ENCODE measurements at regions not wholly inside any gene's neighbourhood (a gene's known extent, or its start where the extent isn't known, plus 50 kb on each side); places are given as distances from the start of the nearest gene placed in this dataset.
"Not testable (repeated sequence)": the region's sequence is repeated elsewhere in the genome, so short reads cannot be mapped to it uniquely, and the experiment has no call there.

DNA sequence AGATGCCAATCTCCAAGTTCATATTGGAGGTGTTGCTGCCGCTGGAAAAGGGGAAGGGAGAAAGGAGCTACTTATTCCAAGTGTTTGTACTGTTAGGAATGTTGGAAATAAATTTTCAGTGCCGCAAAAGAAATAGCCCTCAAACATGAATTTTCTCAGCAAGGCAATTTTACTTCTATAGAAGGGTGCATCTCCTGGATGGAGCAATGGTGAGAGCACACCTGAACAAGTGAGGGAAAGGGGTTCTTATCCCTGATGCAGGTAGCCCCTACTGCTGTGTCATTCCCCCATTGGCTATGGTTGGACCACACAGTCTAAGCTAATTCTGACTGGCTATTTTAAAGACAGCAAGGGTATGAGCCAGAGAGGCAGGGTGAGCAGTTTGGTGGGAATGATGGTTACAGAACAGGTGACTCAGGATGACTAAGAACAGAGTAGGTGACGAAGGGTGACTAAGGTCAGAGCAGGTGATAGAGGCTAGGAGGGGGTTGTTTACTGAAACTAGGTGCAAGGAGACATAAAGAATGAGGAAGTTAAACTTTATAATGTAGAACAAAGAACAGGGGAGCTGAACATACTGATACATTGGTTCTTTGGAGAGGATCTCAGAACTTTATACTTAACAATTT is 503.5 kb downstream of the EDEM1 start:
- Histone ChIP-seq H3K27me3 (ENCODE audit: insufficient read depth, low read depth, severe bottlenecking) (peaks cover 26% of the 10 kb centered on the region), H3K36me3 (no peaks in the 10 kb centered on the region), H3K4me3 (ENCODE audit: low read depth, low read length) (no peak overlapping the region), H3K9me3 (ENCODE audit: severe bottlenecking) (no peaks in the 10 kb centered on the region), H3K27ac (no peak overlapping the region)
- TF ChIP-seq, protein P1, sequence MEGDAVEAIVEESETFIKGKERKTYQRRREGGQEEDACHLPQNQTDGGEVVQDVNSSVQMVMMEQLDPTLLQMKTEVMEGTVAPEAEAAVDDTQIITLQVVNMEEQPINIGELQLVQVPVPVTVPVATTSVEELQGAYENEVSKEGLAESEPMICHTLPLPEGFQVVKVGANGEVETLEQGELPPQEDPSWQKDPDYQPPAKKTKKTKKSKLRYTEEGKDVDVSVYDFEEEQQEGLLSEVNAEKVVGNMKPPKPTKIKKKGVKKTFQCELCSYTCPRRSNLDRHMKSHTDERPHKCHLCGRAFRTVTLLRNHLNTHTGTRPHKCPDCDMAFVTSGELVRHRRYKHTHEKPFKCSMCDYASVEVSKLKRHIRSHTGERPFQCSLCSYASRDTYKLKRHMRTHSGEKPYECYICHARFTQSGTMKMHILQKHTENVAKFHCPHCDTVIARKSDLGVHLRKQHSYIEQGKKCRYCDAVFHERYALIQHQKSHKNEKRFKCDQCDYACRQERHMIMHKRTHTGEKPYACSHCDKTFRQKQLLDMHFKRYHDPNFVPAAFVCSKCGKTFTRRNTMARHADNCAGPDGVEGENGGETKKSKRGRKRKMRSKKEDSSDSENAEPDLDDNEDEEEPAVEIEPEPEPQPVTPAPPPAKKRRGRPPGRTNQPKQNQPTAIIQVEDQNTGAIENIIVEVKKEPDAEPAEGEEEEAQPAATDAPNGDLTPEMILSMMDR (IDR thresholded peaks at IDR 0.05; ENCODE audit: low read depth, low read length), result no peak
- no peak for DNase-seq

DNA sequence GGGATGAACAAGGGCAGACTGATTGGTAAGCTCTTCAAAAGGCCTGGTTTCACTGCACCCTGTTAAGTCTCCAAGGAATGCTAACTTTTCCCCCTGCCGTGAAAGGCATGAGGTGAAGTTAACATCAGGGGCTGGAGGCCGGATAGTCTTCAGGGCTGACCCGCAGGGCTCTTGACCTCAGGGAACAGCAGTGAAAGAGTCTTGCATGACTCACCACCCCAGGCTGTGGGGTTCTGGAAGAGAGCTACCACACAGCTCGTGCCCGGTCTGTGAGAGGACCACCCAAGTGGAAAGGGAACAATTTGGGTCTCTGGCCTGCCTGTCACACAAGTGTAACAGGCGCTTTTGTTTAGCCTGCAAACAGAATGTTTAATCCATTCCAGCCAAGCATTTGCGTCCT is 504.9 kb downstream of the EDEM1 start:
- no peak overlapping the region for H3K27ac ChIP-seq
- H3K36me3 ChIP-seq, result no peaks in the 10 kb centered on the region
- no peaks in the 10 kb centered on the region for H3K9me3 ChIP-seq (ENCODE audit: severe bottlenecking)
- TF ChIP-seq, protein P1 (IDR thresholded peaks at IDR 0.05; ENCODE audit: low read depth, low read length), result no peak
- no peak for DNase-seq
- peaks cover 21% of the 10 kb centered on the region for H3K27me3 ChIP-seq (ENCODE audit: insufficient read depth, low read depth, severe bottlenecking)
- no peak overlapping the region for H3K4me3 ChIP-seq (ENCODE audit: low read depth, low read length)

DNA sequence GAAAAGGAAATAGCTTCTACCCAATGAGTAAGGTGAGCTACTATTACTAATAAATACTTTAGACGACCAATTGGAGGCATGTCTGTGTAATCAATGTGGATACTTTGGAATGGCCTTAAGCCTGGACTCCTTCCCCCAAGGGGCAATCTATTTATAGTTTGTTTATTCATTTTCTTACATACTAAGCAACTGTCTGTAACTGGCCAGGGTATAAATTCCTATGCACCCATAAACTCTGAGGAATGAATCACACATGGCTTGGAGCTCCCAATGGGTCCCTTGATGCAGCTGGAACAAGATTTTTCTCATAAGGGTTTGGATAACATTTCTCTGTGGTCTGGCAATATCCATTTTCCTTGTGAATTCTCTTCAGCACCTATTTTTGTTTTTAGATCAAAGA is 506.8 kb downstream of the EDEM1 start:
- DNase-seq, result no peak
- no peaks in the 10 kb centered on the region for H3K9me3 ChIP-seq (ENCODE audit: severe bottlenecking)
- H3K27me3 ChIP-seq (ENCODE audit: insufficient read depth, low read depth, severe bottlenecking), result peaks cover 18% of the 10 kb centered on the region
- H3K4me3 ChIP-seq (ENCODE audit: low read depth, low read length), result no peak overlapping the region
- no peaks in the 10 kb centered on the region for H3K36me3 ChIP-seq
- no peak overlapping the region for H3K27ac ChIP-seq
- TF ChIP-seq, protein P1 (IDR thresholded peaks at IDR 0.05; ENCODE audit: low read depth, low read length), result no peak

DNA sequence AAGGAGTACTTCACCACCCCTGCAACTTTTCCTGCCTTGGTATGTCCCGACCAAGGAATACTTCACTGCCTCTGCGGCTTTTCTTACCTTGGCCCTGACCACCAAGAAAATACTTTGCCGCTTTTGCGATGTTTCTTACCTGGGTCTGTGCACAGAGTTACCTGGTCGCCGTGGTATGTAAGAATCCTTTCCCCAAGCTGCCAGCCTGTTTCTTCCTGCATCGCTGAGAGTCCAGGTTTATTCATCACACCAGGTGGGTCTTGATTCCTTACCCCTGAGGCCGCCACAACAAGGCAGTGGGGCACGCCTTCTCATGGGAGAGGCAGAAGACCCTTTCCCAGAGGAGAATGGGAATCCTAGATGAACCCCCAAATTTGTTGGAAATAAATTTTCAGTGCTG is 511.3 kb downstream of the EDEM1 start:
- no peak for DNase-seq
- no peaks in the 10 kb centered on the region for H3K36me3 ChIP-seq
- H3K27ac ChIP-seq, result no peak overlapping the region
- TF ChIP-seq, protein P1 (IDR thresholded peaks at IDR 0.05; ENCODE audit: low read depth, low read length), result no peak
- no peak overlapping the region for H3K4me3 ChIP-seq (ENCODE audit: low read depth, low read length)
- H3K9me3 ChIP-seq (ENCODE audit: severe bottlenecking), result no peaks in the 10 kb centered on the region
- peaks cover 27% of the 10 kb centered on the region for H3K27me3 ChIP-seq (ENCODE audit: insufficient read depth, low read depth, severe bottlenecking)

DNA sequence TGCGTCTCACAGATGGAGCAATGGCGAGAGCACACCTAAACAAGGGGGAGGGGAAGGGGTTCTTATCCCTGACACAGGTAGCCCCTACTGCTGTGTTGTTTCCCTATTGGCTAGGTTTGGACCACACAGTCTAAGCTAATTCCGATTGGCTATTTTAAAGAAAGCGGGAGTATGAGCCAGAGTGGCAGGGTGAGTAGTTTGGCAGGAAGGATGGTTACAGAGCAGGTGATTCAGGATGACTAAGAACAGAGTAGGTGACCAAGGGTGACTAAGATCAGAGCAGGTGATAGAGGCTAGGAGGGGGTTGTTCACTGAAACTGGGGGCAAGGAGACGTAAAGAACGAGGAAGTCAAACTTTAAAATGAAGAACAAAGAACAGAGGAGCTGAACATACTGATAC is 511.8 kb downstream of the EDEM1 start:
- H3K27ac ChIP-seq, result no peak overlapping the region
- H3K27me3 ChIP-seq (ENCODE audit: insufficient read depth, low read depth, severe bottlenecking), result peaks cover 27% of the 10 kb centered on the region
- H3K4me3 ChIP-seq (ENCODE audit: low read depth, low read length), result no peak overlapping the region
- TF ChIP-seq, protein P1 (IDR thresholded peaks at IDR 0.05; ENCODE audit: low read depth, low read length), result no peak
- H3K36me3 ChIP-seq, result no peaks in the 10 kb centered on the region
- H3K9me3 ChIP-seq (ENCODE audit: severe bottlenecking), result no peaks in the 10 kb centered on the region
- no peak for DNase-seq

DNA sequence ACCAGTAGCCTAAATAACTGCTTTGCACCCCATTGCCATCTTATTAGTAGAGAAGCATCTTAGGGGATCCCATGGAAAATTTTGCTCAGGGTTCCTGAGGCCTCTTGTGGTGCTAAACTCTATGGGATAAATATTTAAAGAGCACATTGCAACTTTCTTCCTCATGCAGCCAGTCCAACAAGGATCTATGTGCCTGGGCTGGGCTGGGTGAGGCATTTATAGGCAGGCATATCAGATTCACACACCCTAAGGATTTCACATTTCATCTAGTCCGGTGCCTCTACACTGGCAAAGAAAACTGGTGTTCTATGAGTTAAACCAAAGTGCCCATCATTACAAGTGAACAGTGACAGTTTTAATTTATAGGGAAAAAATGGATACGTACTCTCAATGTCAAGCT is 512.3 kb downstream of the EDEM1 start:
- Histone ChIP-seq H3K27ac (no peak overlapping the region), H3K4me3 (ENCODE audit: low read depth, low read length) (no peak overlapping the region), H3K9me3 (ENCODE audit: severe bottlenecking) (no peaks in the 10 kb centered on the region), H3K27me3 (ENCODE audit: insufficient read depth, low read depth, severe bottlenecking) (peaks cover 27% of the 10 kb centered on the region), H3K36me3 (no peaks in the 10 kb centered on the region)
- no peak for DNase-seq
- TF ChIP-seq, protein P1 (IDR thresholded peaks at IDR 0.05; ENCODE audit: low read depth, low read length), result no peak

DNA sequence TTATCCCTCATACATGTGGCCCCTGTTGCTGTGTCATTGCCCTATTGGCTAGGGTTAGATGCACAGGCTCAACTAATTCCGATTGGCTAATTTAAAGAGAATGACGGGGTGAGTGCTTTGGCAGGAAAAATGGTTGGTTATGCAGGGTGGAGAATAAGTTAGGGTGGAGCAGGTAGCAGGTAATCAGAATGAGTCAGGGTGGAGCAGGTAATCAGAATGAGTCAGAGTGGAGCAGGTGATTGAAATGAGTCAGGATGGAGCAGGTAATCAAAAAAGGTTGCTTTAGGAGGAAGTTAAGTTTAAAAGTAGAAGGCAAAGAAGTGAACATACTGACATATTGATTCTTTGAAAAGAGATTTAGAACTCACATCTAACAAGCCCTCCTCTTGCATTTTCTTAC is 513.5 kb downstream of the EDEM1 start:
- DNase-seq; H3K9me3 ChIP-seq (ENCODE audit: severe bottlenecking); H3K27ac ChIP-seq; H3K4me3 ChIP-seq (ENCODE audit: low read depth, low read length); H3K36me3 ChIP-seq: not testable (repeated sequence)
- H3K27me3 ChIP-seq (ENCODE audit: insufficient read depth, low read depth, severe bottlenecking), result peaks cover 20% of the 10 kb centered on the region

Measured in WERI-Rb-1 (cell line).